DOHH2 (cell line): ENCODE measurements at regions not wholly inside any gene's neighbourhood (a gene's known extent, or its start where the extent isn't known, plus 50 kb on each side); places are given as distances from the start of the nearest gene placed in this dataset.

Experiments used
- H3F3A ChIP-seq: fragments of 200-600 bp; sonication (generic), shearing (Covaris generic); 2 replicates; pipeline ENCODE4 v1.6.0; 2016; ENCODE audit warnings: antibody characterized with exemption, mild to moderate bottlenecking; ENCODE audit not compliant: control insufficient read depth, insufficient read depth
- H3K27ac ChIP-seq: fragments of 200-600 bp; sonication (generic); 2 replicates; pipeline ENCODE4 v1.5.1; 2014; ENCODE audit warnings: low read depth, mild to moderate bottlenecking, low read length, moderate library complexity
- H3K27me3 ChIP-seq: fragments of 200-600 bp; sonication (generic); 2 replicates; pipeline ENCODE4 v1.6.1; 2014; ENCODE audit warnings: mild to moderate bottlenecking, low read length, mixed read lengths; ENCODE audit not compliant: control insufficient read depth
- H3K36me3 ChIP-seq: fragments of 200-600 bp; sonication (generic); 2 replicates; pipeline ENCODE4 v1.6.1; 2014; ENCODE audit warnings: mild to moderate bottlenecking, low read length, moderate library complexity, mixed read lengths; ENCODE audit not compliant: control insufficient read depth
- H3K4me1 ChIP-seq: fragments of 200-600 bp; sonication (generic); 2 replicates; pipeline ENCODE4 v1.6.1; 2014; ENCODE audit warnings: mild to moderate bottlenecking, low read length, mixed read lengths; ENCODE audit not compliant: control insufficient read depth
- H3K4me2 ChIP-seq: fragments of 200-600 bp; sonication (generic); 2 replicates; pipeline ENCODE4 v1.6.0; 2014; ENCODE audit warnings: mild to moderate bottlenecking, low read length, moderate library complexity
- H3K4me3 ChIP-seq: fragments of 200-600 bp; sonication (generic); 2 replicates; pipeline ENCODE4 v1.5.1; 2014; ENCODE audit warnings: mild to moderate bottlenecking, low read length, mixed read lengths
- H3K79me2 ChIP-seq: fragments of 200-600 bp; sonication (generic); 2 replicates; pipeline ENCODE4 v1.6.1; 2014; ENCODE audit warnings: mild to moderate bottlenecking, low read length, mixed read lengths; ENCODE audit not compliant: control insufficient read depth
- H3K9me2 ChIP-seq: fragments of 200-600 bp; sonication (generic); replicated peaks from 2 replicates; pipeline ENCODE4 v1.6.1; 2014; ENCODE audit warnings: mild to moderate bottlenecking, low read length, mixed read lengths; ENCODE audit not compliant: control insufficient read depth
- H3K9me3 ChIP-seq: fragments of 200-600 bp; sonication (generic); 2 replicates; pipeline ENCODE4 v1.6.1; 2014; ENCODE audit warnings: antibody characterized with exemption, low read length, mixed read lengths; ENCODE audit not compliant: control insufficient read depth, insufficient read depth
- H4K20me1 ChIP-seq: fragments of 200-600 bp; sonication (generic); 2 replicates; pipeline ENCODE4 v1.6.0; 2014; ENCODE audit warnings: low read depth, mild to moderate bottlenecking, antibody characterized with exemption, low read length, moderate library complexity; ENCODE audit not compliant: control insufficient read depth, insufficient read depth
- EZH2phosphoT487 ChIP-seq: fragments of 200-600 bp; sonication (generic); IDR thresholded peaks from 2 replicates; pipeline ENCODE4 v1.6.1; 2017; ENCODE audit warnings: borderline replicate concordance, mild to moderate bottlenecking, antibody characterized with exemption, low read length, moderate library complexity, mixed read lengths
- TF ChIP-seq, protein P1 (sequence below): fragments of 200-600 bp; sonication (generic); IDR thresholded peaks from one replicate; pipeline ENCODE4 v1.5.1; 2014; ENCODE audit warnings: antibody characterized with exemption, mild to moderate bottlenecking, low read depth, low read length; ENCODE audit not compliant: poor library complexity, severe bottlenecking

DNA sequence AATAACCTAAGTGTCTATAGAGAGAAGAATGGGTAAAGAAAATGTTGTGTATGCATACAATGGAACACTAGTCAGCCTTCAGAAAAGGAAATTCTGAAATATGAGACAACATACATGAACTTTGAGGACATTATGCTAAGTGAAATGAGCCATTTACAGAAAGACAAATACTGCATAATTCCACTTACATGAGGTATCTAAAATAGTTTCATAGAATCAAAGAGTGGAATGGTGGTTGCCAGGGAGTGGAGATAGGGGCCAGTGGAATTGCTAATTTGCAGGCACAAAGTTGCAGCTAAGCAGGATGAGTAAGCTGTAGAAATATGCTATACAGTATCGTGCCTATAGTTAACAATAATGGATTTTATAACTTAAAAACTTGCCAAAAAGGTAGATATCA is 779.6 kb upstream of the ARPP21 start:
- TF ChIP-seq, protein P1, sequence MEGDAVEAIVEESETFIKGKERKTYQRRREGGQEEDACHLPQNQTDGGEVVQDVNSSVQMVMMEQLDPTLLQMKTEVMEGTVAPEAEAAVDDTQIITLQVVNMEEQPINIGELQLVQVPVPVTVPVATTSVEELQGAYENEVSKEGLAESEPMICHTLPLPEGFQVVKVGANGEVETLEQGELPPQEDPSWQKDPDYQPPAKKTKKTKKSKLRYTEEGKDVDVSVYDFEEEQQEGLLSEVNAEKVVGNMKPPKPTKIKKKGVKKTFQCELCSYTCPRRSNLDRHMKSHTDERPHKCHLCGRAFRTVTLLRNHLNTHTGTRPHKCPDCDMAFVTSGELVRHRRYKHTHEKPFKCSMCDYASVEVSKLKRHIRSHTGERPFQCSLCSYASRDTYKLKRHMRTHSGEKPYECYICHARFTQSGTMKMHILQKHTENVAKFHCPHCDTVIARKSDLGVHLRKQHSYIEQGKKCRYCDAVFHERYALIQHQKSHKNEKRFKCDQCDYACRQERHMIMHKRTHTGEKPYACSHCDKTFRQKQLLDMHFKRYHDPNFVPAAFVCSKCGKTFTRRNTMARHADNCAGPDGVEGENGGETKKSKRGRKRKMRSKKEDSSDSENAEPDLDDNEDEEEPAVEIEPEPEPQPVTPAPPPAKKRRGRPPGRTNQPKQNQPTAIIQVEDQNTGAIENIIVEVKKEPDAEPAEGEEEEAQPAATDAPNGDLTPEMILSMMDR, result no peak
- TF ChIP-seq EZH2phosphoT487, result no peak

DNA sequence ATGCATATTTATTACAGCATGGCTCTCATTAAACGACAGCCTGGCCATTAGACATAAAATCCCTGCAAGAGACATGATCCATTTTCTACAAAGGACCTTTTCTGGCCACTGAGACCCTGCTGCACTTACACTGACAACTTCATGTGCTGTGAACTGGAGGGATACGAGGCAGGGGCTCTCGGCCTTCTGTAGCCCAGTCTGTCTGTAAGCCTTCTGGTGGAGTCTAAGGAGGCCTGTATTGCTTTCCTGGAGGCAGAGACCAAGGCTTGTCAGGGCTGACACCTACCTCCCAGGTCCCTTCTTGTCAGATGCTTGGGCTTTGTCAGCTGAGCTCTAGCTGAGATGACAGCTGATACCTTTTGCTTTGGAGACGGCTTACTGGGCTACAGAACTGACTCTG is 776.9 kb upstream of the ARPP21 start:
- Histone ChIP-seq H3F3A (no peaks in the 10 kb centered on the region), H3K79me2 (no peaks in the 10 kb centered on the region), H4K20me1 (no peaks in the 10 kb centered on the region), H3K36me3 (no peaks in the 10 kb centered on the region), H3K27me3 (no peaks in the 10 kb centered on the region), H3K4me2 (no peak overlapping the region), H3K4me3 (no peak overlapping the region), H3K9me2 (no peaks in the 10 kb centered on the region), H3K27ac (no peak overlapping the region), H3K4me1 (no peaks in the 10 kb centered on the region), H3K9me3 (no peaks in the 10 kb centered on the region)
- TF ChIP-seq, protein P1, result no peak
- no peak for TF ChIP-seq EZH2phosphoT487

More for the DNA sequence above, 779.6 kb upstream of the ARPP21 start:
- Histone ChIP-seq H3K4me1 (no peaks in the 10 kb centered on the region), H3F3A (no peaks in the 10 kb centered on the region), H3K36me3 (no peaks in the 10 kb centered on the region), H3K9me3 (no peaks in the 10 kb centered on the region), H3K27me3 (no peaks in the 10 kb centered on the region), H3K9me2 (no peaks in the 10 kb centered on the region), H3K27ac (no peak overlapping the region), H4K20me1 (no peaks in the 10 kb centered on the region), H3K4me2 (no peak overlapping the region), H3K4me3 (no peak overlapping the region), H3K79me2 (no peaks in the 10 kb centered on the region)

DNA sequence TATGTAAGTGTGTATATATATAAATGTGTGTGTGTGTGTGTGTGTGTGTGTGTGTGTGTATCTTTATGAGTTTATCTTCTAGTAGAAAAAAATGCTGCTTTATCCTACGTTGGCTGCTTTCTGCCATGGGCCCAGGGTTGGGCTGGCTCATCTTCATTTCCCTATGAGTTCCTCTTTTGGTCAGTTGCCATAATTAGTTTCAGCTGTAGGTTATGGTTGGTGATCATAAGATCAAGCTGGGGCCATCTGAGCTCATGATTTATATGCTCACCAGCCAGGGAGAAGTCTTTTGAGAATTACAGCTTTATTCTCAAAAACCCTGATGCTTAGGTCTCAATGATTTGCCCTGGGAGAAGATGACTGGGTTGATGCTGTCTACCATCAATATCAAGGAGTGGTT is 775.8 kb upstream of the ARPP21 start:
- H3K4me2 ChIP-seq, result no peak overlapping the region

More for the DNA sequence above, 775.8 kb upstream of the ARPP21 start:
- no peaks in the 10 kb centered on the region for H3K36me3 ChIP-seq
- no peaks in the 10 kb centered on the region for H3K9me3 ChIP-seq
- H3K27me3 ChIP-seq, result no peaks in the 10 kb centered on the region
- no peak overlapping the region for H3K27ac ChIP-seq
- H3K79me2 ChIP-seq, result no peaks in the 10 kb centered on the region
- H3K9me2 ChIP-seq, result no peaks in the 10 kb centered on the region
- TF ChIP-seq, protein P1, result no peak
- no peak for TF ChIP-seq EZH2phosphoT487
- H3K4me1 ChIP-seq, result no peaks in the 10 kb centered on the region
- no peak overlapping the region for H3K4me3 ChIP-seq
- no peaks in the 10 kb centered on the region for H4K20me1 ChIP-seq
- H3F3A ChIP-seq, result no peaks in the 10 kb centered on the region
